ENCODE measurements at regions not wholly inside any gene's neighbourhood (a gene's known extent, or its start where the extent isn't known, plus 50 kb on each side); places are given as distances from the start of the nearest gene placed in this dataset.
"Not testable (repeated sequence)": the region's sequence is repeated elsewhere in the genome, so short reads cannot be mapped to it uniquely, and the experiment has no call there.

- TF ChIP-seq CTCF, POLR2A, EP300 (IDR thresholded peaks at IDR 0.05): not testable (repeated sequence)
Measured at GRCh38 chr20:30234477-30234876, 1023.0 kb upstream of the DEFB115 start.

Data from tibial nerve (tissue), 4 donors.